ENCODE measurements at regions not wholly inside any gene's neighbourhood (a gene's known extent, or its start where the extent isn't known, plus 50 kb on each side); places are given as distances from the start of the nearest gene placed in this dataset.

- peak; percentile 10 for DNase-seq (ENCODE audit: low read depth)
Measured at GRCh38 chr12:83823386-83824045, 1089.1 kb downstream of the SLC6A15 start.

DNA sequence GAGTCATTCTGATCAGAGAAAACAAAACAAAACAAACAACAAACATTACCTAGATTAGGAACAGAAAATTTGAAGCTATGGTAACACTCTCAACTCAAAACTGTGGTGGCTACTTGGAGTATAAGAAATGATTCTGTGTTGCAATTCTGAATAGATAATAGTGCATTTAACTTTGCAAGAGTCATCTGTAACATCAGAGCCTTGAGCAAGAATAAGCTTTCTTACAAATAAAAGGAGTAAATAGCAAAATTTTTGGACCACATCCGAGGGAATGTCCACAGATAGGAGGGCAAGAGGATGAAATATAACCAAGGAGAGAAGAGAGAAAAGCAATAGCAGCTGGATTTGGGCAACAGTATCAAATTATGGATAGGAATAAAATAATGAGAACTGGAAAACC is 1090.6 kb downstream of the SLC6A15 start:
- DNase-seq (ENCODE audit: low read depth), result no peak

DNA sequence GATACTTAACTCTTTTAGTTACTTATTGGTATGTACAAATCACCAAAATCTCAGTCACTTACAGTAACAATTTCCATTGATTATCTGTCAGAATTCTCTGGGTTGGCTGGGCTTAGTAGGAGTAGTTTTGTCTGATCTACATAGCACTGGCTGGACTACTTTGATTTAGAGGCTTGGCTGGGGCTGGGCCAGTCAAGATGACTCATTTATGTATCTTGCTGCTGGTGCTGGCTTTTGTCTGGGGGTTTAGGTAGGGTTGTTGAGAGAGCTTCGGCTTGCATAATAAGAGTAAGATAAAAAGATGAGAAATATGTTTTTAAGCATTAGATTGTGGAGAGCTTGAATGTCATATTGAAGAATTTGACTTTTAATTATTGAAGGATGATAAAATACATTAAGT is 1093.7 kb downstream of the SLC6A15 start:
- DNase-seq (ENCODE audit: low read depth), result no peak

DNA sequence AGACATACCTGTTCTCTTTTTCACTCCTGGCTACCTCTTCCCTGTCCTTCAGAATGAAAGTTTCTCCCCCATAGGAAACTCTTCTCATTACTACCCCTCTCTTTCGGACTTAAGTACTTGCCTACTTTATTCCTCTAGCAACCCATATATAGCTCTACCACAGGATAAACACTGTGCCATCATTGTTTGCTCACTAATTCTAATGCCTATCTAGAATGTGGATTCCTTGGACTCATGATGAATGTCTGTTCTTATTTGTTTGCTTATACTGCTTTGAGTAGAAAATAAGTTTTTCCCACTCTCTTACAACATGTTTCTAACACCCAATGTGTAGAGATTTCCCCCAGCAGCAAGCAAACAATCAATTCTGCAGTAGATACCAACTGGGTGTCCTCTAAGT is 1094.9 kb downstream of the SLC6A15 start:
- no peak for DNase-seq (ENCODE audit: low read depth)

GRCh38 chr12:83808591-83808990 is 1104.0 kb downstream of the SLC6A15 start:
- DNase-seq (ENCODE audit: low read depth), result no peak

DNA sequence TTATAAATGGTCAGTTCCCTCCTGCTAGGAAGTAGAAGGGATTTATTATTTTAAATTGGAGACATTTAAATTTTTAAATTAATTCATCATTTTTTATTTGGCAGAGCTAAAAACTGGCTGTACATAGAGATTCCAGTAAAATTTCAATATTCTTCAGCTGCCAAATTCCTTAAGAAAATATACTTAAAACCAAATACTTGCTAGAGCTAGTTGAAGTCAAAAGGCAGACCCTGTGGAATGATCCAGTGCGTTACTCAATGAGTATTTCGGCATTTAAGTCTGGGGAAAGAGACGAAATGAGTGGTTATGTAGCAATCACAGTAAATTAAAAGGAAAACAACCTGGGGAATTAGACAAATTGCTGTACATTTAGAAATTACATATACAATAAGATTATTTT is 1104.7 kb downstream of the SLC6A15 start:
- no peak for DNase-seq (ENCODE audit: low read depth)

DNA sequence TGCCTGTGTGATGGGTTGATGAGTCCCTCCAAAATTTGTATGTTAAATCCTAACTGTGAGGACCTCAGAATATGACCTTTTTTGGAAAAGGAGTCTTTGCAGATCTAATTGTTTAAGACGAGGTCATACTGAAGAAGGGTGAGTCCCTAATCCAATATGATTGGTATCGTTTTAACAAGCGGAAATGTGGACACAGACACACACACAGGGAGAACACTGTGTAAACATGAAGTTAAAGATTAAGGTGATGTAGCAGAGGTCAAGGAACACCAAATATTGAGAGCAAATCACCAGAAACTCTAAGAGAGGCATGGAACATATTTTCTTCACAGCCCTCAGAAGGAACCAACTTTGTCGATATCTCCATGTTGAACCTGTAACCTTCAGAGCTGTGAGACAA is 1106.7 kb downstream of the SLC6A15 start:
- DNase-seq (ENCODE audit: low read depth), result no peak

GRCh38 chr12:83805156-83805772 is 1107.3 kb downstream of the SLC6A15 start:
- no peak for DNase-seq (ENCODE audit: low read depth)

DNA sequence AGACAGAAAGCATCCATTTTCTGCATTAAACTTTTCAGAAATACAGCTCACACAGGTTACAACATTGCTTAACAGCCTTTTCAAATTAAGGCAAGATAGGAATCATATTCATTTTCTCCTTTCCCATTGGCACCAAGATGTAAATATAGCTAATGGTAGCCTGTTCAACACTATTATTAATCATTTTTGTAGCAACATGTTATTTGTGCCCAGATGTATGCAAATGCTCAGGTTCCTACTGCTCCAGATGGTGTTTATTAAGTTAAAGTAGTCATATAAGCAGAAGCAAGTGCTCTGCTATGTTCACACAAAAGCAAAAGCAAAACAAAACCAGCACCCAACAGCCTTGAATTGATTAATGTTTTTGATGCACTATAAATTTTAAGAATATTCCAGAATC is 1110.6 kb downstream of the SLC6A15 start:
- DNase-seq (ENCODE audit: low read depth), result no peak

- DNase-seq (ENCODE audit: low read depth), result no peak
Measured at GRCh38 chr12:83800022-83800421, 1112.6 kb downstream of the SLC6A15 start.

GRCh38 chr12:83796531-83796930 is 1109.8 kb downstream of the TMTC2 start:
- DNase-seq (ENCODE audit: low read depth), result no peak

GRCh38 chr12:83793616-83794015 is 1106.9 kb downstream of the TMTC2 start:
- no peak for DNase-seq (ENCODE audit: low read depth)

GRCh38 chr12:83784298-83784890 is 1097.7 kb downstream of the TMTC2 start:
- no peak for DNase-seq (ENCODE audit: low read depth)

DNA sequence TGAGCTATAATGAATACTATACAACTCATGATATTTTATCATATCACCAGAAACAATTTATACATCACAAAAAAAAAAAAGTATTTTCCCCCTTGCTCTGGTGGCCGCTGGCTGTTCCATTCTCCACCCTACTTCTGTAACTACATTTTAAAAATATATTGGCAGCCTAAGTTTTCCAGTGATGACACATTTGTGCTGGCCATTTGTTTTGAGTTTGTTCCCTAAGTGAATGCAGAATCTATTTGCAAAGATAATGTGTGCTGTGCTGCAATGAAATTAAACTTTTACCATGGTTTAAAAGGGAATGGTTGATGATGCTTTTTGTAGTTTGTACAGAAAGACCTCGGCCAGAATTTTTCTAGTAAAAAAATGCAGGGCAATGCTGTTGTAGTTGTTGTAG is 1092.8 kb downstream of the TMTC2 start:
- no peak for DNase-seq (ENCODE audit: low read depth)

DNA sequence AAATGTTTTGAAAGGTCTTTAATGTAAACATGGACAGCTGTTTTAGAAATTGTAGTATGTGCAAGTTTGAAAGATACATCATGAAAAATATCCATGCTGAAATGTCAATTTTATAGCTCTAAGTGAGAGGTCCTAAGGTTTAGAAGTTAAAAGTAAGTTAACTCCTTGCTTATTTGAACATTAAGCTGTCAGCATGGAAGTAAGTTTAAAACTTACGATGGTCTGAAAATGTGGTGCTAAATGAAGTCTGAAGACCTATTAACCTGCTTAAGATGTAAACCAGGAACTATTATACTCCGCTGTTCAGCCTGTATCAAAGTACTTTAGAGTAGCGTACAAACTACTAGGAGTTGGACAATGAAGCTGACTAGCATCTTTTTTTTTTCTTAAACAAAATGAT is 1082.4 kb downstream of the TMTC2 start:
- DNase-seq (ENCODE audit: low read depth), result no peak

DNA sequence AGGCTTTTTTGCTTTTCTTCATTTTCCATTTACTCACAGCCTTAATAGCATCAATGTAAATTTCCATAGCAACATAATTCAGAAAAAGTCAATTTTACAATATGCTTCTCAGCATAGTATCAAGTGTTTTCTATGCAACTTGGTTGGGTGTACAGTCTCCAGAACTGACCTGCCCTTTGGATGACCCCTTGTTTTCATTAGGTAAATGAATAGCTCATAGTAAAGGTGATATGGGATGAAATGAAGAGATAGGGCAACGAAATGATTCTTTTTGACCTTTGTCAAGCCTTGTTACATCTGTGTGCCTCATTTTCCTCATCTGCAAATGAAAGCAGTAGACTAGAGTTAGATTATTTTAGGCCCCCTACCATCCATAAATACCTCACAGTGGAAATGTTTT is 1081.0 kb downstream of the TMTC2 start:
- DNase-seq (ENCODE audit: low read depth), result no peak

- no peak for DNase-seq (ENCODE audit: low read depth)
Measured at GRCh38 chr12:83763425-83763824, 1076.7 kb downstream of the TMTC2 start.

- no peak for DNase-seq (ENCODE audit: low read depth)
Measured at GRCh38 chr12:83759906-83760305, 1073.2 kb downstream of the TMTC2 start.

GRCh38 chr12:83758888-83759631 is 1072.4 kb downstream of the TMTC2 start:
- no peak for DNase-seq (ENCODE audit: low read depth)

- DNase-seq (ENCODE audit: low read depth), result no peak
Measured at GRCh38 chr12:83753904-83754303, 1067.2 kb downstream of the TMTC2 start.

DNA sequence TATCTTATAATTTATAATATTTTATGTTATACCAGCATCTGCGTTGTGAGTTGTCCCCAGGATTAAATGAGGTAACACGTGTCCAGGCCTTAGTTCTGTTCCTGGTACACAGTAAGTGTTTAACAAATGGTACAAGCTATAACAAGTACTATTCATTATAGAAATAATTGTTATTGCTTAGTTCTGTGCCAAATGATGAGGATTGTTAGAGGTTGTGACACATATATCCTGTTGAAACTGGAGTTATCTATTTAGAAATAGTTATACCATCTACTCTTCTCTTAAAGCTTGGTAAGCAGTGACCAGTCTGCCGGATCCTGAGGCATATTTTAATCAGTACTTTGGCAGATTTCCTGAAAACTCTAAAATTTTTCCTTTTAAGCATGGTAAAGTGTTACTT is 1066.5 kb downstream of the TMTC2 start:
- DNase-seq (ENCODE audit: low read depth), result no peak

GRCh38 chr12:83739607-83740006 is 1052.9 kb downstream of the TMTC2 start:
- DNase-seq (ENCODE audit: low read depth), result no peak

- DNase-seq (ENCODE audit: low read depth), result no peak
Measured at GRCh38 chr12:83710851-83711250, 1024.1 kb downstream of the TMTC2 start.

All from RPMI7951 (cell line).